ENCODE measurements at regions not wholly inside any gene's neighbourhood (a gene's known extent, or its start where the extent isn't known, plus 50 kb on each side); places are given as distances from the start of the nearest gene placed in this dataset.

DNA sequence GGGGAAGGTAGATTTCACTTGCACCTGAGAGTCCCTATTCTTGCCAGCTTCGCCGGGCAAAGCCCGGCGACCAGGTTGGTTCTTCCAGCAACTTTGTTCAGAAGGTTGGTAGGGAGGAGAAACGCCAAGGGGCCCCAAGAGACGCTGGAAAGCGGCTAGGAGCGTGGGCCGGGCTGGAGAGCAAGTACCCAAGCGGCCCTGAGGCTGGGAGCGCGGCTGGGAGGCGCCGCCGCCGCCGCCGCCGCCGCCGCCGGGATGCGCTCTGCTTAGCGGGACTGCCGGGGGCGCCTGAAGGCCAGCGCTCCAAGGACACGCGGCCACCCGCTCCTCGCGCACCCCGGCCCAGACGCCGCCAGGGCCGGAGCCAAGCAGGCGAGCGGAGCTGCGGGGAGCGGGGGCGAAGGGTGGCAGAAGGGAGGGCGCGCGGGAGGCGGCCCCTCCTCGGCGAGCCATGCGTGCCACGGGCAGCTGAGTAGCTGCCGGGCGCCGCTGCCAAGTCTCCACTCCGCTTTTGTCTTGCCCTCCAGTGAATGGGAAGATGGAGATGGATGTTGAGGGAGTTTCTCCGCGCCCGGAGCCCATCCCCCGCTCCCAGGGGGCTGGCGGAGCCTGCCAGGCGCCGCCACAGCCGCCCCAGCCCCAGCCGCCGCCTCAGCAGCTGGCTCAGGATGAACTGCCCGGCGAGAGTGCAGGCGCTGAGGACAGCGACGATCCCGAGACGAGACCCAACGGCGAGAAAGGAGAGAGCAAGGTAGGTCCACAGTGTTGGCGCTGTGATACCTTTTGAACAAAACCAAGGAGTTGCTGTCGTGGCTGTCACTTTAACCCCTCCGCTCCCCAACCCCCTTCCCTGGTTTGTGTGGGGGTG, 227.4 kb upstream of the AZI2 start:
- peaks cover 1% of the 10 kb centered on the region for H3K36me3 Mint-ChIP-seq (ENCODE audit: low read depth)
- ChIA-PET POLR2A (no interaction called here), CTCF (no interaction called here)
- H3K27me3 Mint-ChIP-seq: peaks cover 55% of the 10 kb centered on the region
- H3K4me1 Mint-ChIP-seq: peaks cover 5% of the 10 kb centered on the region
- no peak overlapping the region for H3K4me3 Mint-ChIP-seq
- H3K27ac Mint-ChIP-seq: no peak overlapping the region
- DNase-seq: no peak
- H3K9me3 Mint-ChIP-seq: no peaks in the 10 kb centered on the region

DNA sequence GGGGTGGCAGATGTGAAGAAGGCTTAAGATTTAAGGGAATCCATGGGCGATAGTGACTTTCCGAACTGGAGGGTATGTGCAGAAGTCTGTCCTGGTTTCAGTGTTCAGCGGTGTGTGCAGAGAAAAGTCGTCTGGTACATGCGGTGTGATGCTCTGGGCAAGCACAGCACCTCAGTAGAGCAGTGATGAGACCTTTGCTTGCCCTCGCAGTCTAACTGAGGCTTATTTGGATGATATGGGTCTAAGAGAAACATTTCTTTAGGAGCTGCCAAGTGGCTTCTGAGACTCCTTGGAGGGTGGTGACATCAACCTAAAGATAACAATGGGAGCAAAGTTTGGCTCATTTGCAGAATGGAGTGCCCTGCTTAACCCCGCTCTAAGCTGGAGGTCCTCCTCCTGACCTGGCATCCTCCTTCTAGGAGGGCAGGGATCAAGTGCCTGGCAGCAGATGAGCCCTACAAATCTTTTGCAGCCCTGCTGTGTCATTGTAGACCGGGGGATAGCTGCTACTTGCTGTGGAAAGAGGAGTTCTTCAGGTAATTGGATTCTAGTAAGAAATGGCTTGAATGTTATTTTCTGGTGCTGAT, 228.1 kb upstream of the AZI2 start:
- Mint-ChIP-seq H3K9me3 (no peaks in the 10 kb centered on the region), H3K27ac (no peak overlapping the region), H3K36me3 (ENCODE audit: low read depth) (peaks cover 1% of the 10 kb centered on the region), H3K27me3 (peaks cover 54% of the 10 kb centered on the region), H3K4me3 (no peak overlapping the region), H3K4me1 (peaks cover 5% of the 10 kb centered on the region)
- ChIA-PET POLR2A (no interaction called here), CTCF (no interaction called here)
- DNase-seq: no peak

DNA sequence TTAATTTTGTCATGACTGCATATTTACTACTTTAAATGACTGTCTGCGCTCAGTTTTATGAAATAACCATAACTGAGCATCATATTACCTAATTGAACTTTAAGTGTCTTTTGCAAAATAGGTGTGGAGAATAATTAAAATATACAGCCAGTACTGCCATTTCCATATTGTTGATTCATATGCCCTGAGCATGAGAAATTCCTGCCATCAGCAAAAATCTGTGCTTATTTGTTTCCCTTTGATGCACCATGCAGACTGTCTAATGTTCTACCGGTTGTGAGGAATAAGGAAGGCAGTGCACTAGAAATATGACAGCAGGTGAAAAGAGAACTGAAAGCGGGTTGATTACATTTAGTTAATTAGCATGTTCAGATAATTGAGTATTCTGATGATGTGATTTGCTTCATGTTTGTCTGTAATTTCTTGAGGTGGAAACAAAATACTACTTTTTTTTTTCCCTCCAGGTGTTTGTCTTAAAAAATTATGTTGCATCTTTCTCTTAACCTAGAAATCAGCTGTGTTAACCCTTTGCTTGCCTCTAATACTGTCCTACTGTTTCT, 229.4 kb upstream of the AZI2 start:
- Mint-ChIP-seq H3K36me3 (ENCODE audit: low read depth) (peaks cover 1% of the 10 kb centered on the region), H3K9me3 (no peaks in the 10 kb centered on the region), H3K27ac (no peak overlapping the region), H3K4me1 (peaks cover 5% of the 10 kb centered on the region), H3K27me3 (peaks cover 50% of the 10 kb centered on the region), H3K4me3 (no peak overlapping the region)
- CTCF ChIA-PET: no interaction called here
- no peak for DNase-seq
- POLR2A ChIA-PET: no interaction called here

DNA sequence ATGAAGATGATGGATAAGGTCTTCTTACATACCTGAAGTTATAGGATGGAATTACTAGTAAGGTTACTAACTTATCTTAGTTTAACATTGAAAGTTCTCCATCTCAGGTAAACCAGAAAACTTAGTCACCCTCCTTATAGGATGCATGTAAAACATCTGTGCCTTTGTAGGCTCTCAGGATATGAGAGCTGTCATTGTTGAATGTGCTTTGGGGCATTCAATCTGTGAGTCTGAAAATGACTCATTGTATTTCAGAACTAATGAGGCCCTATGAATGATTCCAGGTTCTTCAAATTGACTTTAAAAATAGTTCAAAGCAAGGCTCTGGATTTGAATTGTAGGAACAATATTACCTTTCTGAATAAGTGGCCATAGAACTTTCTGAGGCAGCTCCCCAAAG, 237.7 kb upstream of the AZI2 start:
- Mint-ChIP-seq H3K4me1 (no peaks in the 10 kb centered on the region), H3K27me3 (no peaks in the 10 kb centered on the region), H3K27ac (no peak overlapping the region), H3K9me3 (no peaks in the 10 kb centered on the region), H3K4me3 (no peak overlapping the region), H3K36me3 (ENCODE audit: low read depth) (no peaks in the 10 kb centered on the region)
- CTCF ChIA-PET: interaction anchor here (0.6 kb wide), 1 partner anchor 583 kb away, joined by 3 read pairs; no protein-coding TSS in a partner anchor
- POLR2A ChIA-PET: no interaction called here
- no peak for DNase-seq

DNA sequence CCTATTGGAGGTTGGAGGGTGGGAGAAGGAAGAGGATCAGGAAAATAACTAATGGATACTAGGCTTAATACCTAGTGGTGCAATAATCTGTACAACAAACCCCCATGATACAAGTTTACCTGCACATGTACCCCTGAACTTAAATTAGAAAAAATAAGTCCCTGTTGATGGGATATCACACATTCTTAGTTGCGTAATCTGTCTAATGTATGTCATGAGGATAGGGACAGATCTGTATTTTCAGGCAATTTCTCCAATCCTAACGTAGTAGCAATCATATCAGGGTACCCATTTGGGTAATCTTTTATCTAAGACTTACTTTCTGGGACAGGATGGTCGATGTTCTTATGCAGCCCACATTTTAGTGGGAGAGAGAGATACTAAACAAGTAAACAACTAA, 239.1 kb upstream of the AZI2 start:
- Mint-ChIP-seq H3K36me3 (ENCODE audit: low read depth) (no peaks in the 10 kb centered on the region), H3K9me3 (no peaks in the 10 kb centered on the region), H3K4me1 (no peaks in the 10 kb centered on the region), H3K27ac (no peak overlapping the region), H3K27me3 (no peaks in the 10 kb centered on the region), H3K4me3 (no peak overlapping the region)
- CTCF ChIA-PET: no interaction called here
- no peak for DNase-seq
- POLR2A ChIA-PET: no interaction called here

DNA sequence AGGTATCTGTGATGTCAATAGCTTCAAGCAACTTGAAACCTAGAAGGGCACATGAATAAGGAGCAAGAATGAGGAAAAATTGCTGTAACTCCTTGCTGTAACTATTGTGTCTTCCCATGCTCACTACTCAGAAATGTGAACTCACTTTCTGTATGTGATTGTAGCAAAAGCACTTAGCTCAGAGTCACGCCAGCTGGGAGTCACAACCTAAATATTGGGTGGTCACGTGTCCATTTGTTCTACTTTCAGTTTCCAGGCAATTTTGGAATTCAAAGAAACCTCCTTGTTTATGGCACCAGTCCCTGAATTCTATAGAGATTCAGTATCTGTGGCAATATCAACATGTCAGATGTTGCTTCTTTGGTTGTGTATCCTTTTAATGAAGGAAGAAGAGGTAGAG, 241.6 kb upstream of the AZI2 start:
- no peaks in the 10 kb centered on the region for H3K36me3 Mint-ChIP-seq (ENCODE audit: low read depth)

DNA sequence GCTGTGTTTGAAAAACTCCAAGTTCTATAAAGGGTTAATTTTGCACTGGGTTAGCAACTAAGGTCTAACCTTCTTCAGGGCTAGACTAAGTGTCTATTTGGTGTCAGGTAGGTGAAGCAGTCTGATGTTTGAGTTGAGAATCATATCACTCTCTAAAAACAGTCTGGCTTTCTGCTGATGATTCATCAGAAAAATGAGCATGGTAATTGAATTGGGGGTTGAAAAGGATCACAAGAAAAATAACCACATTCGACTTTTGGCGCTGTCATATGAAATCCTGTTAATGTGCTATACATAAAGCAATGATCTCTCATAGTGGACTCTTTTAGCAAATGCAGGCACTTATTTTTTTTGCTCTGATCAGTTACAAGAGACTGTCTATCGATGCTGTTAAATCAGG, 242.2 kb upstream of the AZI2 start:
- ChIA-PET POLR2A (no interaction called here), CTCF (no interaction called here)

More for the DNA sequence above, 241.6 kb upstream of the AZI2 start:
- ChIA-PET CTCF (no interaction called here), POLR2A (no interaction called here)
- no peaks in the 10 kb centered on the region for H3K27me3 Mint-ChIP-seq
- no peak for DNase-seq
- no peaks in the 10 kb centered on the region for H3K9me3 Mint-ChIP-seq
- H3K27ac Mint-ChIP-seq: no peak overlapping the region
- no peaks in the 10 kb centered on the region for H3K4me1 Mint-ChIP-seq
- H3K4me3 Mint-ChIP-seq: no peak overlapping the region

DNA sequence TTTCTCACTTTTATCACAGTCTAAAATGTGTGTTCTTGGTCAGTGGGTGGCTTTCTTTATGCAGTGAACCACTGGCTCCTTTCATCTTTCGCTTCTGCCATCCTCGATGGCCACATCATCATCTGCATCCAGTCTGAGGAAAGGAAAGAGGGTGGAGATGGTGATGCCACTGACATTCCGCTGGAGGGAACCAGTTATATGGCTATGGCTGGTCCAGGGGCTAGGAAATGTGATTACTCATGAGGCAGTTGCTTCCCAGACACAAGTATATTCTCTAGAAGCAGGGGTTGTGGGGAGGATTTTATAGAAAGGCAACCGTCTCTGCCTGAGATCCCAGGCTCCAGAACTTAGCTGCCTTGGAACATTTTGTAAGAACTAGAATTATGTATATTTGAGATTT, 246.7 kb upstream of the AZI2 start:
- H3K36me3 Mint-ChIP-seq (ENCODE audit: low read depth): no peaks in the 10 kb centered on the region
- ChIA-PET CTCF (no interaction called here), POLR2A (no interaction called here)
- H3K4me1 Mint-ChIP-seq: no peaks in the 10 kb centered on the region
- no peak overlapping the region for H3K27ac Mint-ChIP-seq
- no peak for DNase-seq
- no peaks in the 10 kb centered on the region for H3K9me3 Mint-ChIP-seq
- no peaks in the 10 kb centered on the region for H3K27me3 Mint-ChIP-seq
- H3K4me3 Mint-ChIP-seq: no peak overlapping the region

More for the DNA sequence above, 242.2 kb upstream of the AZI2 start:
- DNase-seq: no peak
- Mint-ChIP-seq H3K4me3 (no peak overlapping the region), H3K27ac (no peak overlapping the region), H3K36me3 (ENCODE audit: low read depth) (no peaks in the 10 kb centered on the region), H3K9me3 (no peaks in the 10 kb centered on the region), H3K4me1 (no peaks in the 10 kb centered on the region), H3K27me3 (no peaks in the 10 kb centered on the region)

DNA sequence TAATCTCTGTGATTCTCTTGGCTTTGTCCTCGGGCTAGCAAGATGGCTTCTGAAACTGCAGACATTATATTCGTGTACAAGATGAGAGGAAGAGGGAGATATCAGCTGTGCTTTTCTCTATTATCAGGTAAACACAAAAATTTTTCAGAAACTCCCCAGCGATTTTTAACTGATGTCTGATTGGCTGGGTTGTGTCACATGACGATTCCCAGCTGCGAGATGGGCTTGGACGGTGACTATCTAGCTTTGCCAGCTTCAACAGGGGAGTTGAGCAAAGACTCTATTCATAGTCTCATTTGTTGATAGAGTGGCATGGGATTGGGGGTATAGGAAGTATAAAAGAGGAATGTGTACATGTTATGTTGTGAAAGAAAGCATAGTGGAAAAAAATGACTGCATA, 248.8 kb upstream of the AZI2 start:
- DNase-seq: no peak
- Mint-ChIP-seq H3K9me3 (no peaks in the 10 kb centered on the region), H3K4me1 (no peaks in the 10 kb centered on the region), H3K27me3 (no peaks in the 10 kb centered on the region), H3K27ac (no peak overlapping the region), H3K4me3 (no peak overlapping the region), H3K36me3 (ENCODE audit: low read depth) (no peaks in the 10 kb centered on the region)
- POLR2A ChIA-PET: no interaction called here
- CTCF ChIA-PET: no interaction called here

DNA sequence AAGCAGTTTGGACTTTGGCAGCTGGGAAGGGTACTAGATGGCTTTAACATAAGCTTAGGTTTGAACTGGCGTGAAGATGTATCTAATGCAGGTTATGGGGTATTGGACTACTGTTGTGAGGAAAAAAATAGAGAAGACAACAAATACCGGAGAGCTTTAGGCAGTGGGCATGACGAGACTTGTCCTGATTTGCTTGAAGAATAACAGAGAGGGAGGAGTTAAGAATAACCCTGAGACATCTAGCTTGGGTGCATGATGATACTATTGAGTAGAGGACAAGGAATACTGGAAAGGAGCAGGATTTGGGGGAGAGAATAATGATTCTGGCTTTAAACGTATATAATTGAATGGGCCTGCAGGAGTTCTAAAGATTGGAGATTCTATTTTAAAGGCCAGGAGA, 249.5 kb upstream of the AZI2 start:
- Mint-ChIP-seq H3K36me3 (ENCODE audit: low read depth) (no peaks in the 10 kb centered on the region), H3K4me1 (no peaks in the 10 kb centered on the region), H3K9me3 (no peaks in the 10 kb centered on the region), H3K27ac (no peak overlapping the region), H3K4me3 (no peak overlapping the region), H3K27me3 (no peaks in the 10 kb centered on the region)
- ChIA-PET POLR2A (no interaction called here), CTCF (no interaction called here)
- no peak for DNase-seq

DNA sequence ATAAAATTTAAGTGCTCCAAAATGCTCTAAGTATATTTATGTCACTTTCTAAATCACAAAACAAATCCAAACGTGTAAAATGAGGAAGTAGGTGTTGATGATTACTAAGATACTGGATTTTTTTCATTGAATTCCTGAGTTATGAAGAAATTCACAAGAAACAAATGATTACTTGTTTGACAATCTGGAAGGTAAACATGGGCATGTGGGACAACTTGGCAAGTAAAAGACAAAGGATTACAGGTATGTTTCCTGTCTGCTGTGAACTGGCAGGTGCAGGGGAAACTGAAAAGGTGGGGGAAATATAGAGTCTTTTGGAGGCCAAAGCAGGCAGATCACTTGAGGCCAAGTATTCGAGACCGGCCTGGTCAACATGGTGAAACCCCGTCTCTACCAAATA, 252.7 kb upstream of the AZI2 start:
- no peak overlapping the region for H3K4me3 Mint-ChIP-seq
- no peaks in the 10 kb centered on the region for H3K27me3 Mint-ChIP-seq
- no peak for DNase-seq
- no peaks in the 10 kb centered on the region for H3K9me3 Mint-ChIP-seq
- no peaks in the 10 kb centered on the region for H3K4me1 Mint-ChIP-seq
- CTCF ChIA-PET: no interaction called here
- POLR2A ChIA-PET: no interaction called here
- no peaks in the 10 kb centered on the region for H3K36me3 Mint-ChIP-seq (ENCODE audit: low read depth)
- no peak overlapping the region for H3K27ac Mint-ChIP-seq

DNA sequence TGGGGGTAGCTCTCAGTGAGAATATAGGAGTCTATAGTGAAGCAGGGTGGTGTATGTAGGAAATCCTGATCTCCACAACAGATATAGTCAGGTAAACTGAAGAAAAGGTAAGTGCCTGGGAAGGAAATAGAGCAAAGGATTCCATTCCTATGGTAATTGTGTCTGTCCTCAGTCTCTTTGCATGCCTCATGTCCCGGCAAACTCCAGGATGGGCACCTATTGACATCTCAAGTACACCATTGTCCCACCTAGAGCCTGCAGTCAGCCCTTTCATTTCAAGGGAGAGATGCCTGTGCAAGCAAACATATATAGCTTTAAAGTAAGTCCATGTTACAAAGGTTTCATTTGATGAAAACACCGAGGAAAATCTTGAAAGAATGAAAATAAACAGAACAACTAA, 257.7 kb upstream of the AZI2 start:
- H3K4me3 Mint-ChIP-seq: no peak overlapping the region
- no peaks in the 10 kb centered on the region for H3K27me3 Mint-ChIP-seq
- H3K36me3 Mint-ChIP-seq (ENCODE audit: low read depth): no peaks in the 10 kb centered on the region
- H3K27ac Mint-ChIP-seq: no peak overlapping the region
- no peaks in the 10 kb centered on the region for H3K4me1 Mint-ChIP-seq
- ChIA-PET POLR2A (no interaction called here), CTCF (no interaction called here)
- no peak for DNase-seq
- no peaks in the 10 kb centered on the region for H3K9me3 Mint-ChIP-seq

DNA sequence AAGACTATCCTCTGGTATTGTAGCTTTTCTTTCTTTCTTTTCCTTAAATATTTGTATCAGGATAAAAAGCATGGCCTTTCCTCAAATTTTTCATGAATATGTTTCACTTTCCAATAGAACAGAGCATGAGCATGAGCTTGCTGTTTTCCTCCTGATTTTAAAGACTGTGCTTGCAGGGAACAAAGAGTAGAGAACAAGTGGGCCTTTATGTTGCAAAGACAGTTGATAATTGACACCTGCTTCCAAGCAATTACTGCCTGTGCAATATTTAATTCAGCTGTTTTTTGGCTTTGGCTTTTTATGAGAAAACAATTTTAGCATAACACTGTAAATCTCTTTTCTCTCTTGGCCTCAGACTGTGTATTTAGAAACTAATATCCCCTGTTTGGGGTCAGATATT, 263.6 kb upstream of the AZI2 start:
- Mint-ChIP-seq H3K27ac (no peak overlapping the region), H3K4me3 (no peak overlapping the region), H3K4me1 (no peaks in the 10 kb centered on the region), H3K36me3 (ENCODE audit: low read depth) (no peaks in the 10 kb centered on the region), H3K9me3 (no peaks in the 10 kb centered on the region), H3K27me3 (no peaks in the 10 kb centered on the region)
- CTCF ChIA-PET: no interaction called here
- POLR2A ChIA-PET: no interaction called here
- no peak for DNase-seq
